Adrenal gland (tissue), 9 donors: ENCODE measurements at regions not wholly inside any gene's neighbourhood (a gene's known extent, or its start where the extent isn't known, plus 50 kb on each side); places are given as distances from the start of the nearest gene placed in this dataset.
"Not testable (repeated sequence)": the region's sequence is repeated elsewhere in the genome, so short reads cannot be mapped to it uniquely, and the experiment has no call there.

Experiments used
- DNase-seq, 7 donors: peaks; one replicate each; pipeline ENCODE4 v3.0.0-alpha.2; 2019 to 2020
- H3K27ac ChIP-seq, 5 donors: fragments of 200-600 bp; sonication (generic) in 4 of 5; 1 replicate in 3 of 5; 2 replicates in 2 of 5; pipeline versions ENCODE4 v1.5.1 to v1.8.0; 2016 to 2020; ENCODE audit warnings: mild to moderate bottlenecking in 1 of 5
- H3K27me3 ChIP-seq: fragments of 200-600 bp; 2 replicates; pipeline ENCODE4 v1.8.0; 2021
- H3K36me3 ChIP-seq, 2 donors: fragments of 200-600 bp; replicated peaks in 1 of 2; 1 replicate in 1 of 2; 2 replicates in 1 of 2; pipeline versions ENCODE4 v1.5.1 to v1.8.0; 2018 to 2022
- H3K4me1 ChIP-seq, 2 donors: fragments of 200-600 bp; replicated peaks in 1 of 2; 1 replicate in 1 of 2; 2 replicates in 1 of 2; pipeline versions ENCODE4 v1.5.1 to v1.8.0; 2018 to 2021
- H3K4me3 ChIP-seq, 4 donors: fragments of 200-600 bp; sonication (generic) in 3 of 4; one replicate each; pipeline ENCODE4 v1.5.1; 2016 to 2018
- H3K9me3 ChIP-seq, 3 donors: fragments of 200-600 bp; sonication (generic) in 1 of 3; replicated peaks in 1 of 3; 1 replicate in 2 of 3; 2 replicates in 1 of 3; pipeline versions ENCODE4 v1.5.1 to v1.8.0; 2016 to 2021
- CTCF ChIP-seq, 6 experiments: fragments of 450-650 bp in 4 of 6; fragments of 200-600 bp in 2 of 6; sonication (generic) in 1 of 6; IDR thresholded peaks; 1 replicate in 5 of 6; 2 replicates in 1 of 6; pipeline versions ENCODE4 v1.5.1 to v1.8.0; 2016 to 2021; ENCODE audit warnings: antibody characterized with exemption in 6 of 6, mild to moderate bottlenecking in 2 of 6, moderate library complexity in 1 of 6
- POLR2A ChIP-seq, 2 donors: fragments of 450-650 bp; IDR thresholded peaks; one replicate each; pipeline ENCODE4 v1.6.1; 2017; ENCODE audit warnings: antibody characterized with exemption in 2 of 2, mild to moderate bottlenecking in 2 of 2, moderate library complexity in 1 of 2
- WGBS, 4 donors: extraction: QIAGEN DNeasy Blood & Tissue Kit in 2 of 4; methylation state at CpG; one replicate each; pipeline versions ENCODE4 v1.1.5 to v1.1.7; 2013 to 2017; 5-methylcytosine and 5-hydroxymethylcytosine counted together
- intact Hi-C, 2 donors: fragments of 100-400 bp; cut with DNase I; formaldehyde crosslinking; loops; one replicate each; pipeline versions ENCODE4 v1.14.1 to v1.15.0; 2022 to 2023
- donor health status: healthy with polysubstance abuse.
- donor health status: Bipolar disorder and iron deficiency.
- donor health status: DM: yes; HTN: yes; CAD: no.
- donor health status: DM: no; HTN: no; CAD: no.
- donor health status: DM: no; HTN: no; CAD: no.

GRCh38 chr5:104494083-104494482 lies 931.5 kb upstream of the NUDT12 start:
- Histone ChIP-seq H3K4me1 (no peaks in the 10 kb centered on the region), H3K9me3 (no peaks in the 10 kb centered on the region), H3K27ac (no peak overlapping the region), H3K27me3 (no peaks in the 10 kb centered on the region), H3K4me3 (no peak overlapping the region), H3K36me3 (no peaks in the 10 kb centered on the region)
- intact Hi-C loops, result no loop called here
- no peak for DNase-seq
- WGBS, 4 donors, result 84 to 97% (median 89%) methylated on average over 2 of the region's 2 CpGs
- no peak for TF ChIP-seq CTCF (IDR thresholded peaks at IDR 0.05)
- TF ChIP-seq POLR2A (IDR thresholded peaks at IDR 0.05), result no peak

- no peak overlapping the region for H3K27ac ChIP-seq
- H3K4me3 ChIP-seq, result no peak overlapping the region
- WGBS, 4 donors, result 80 to 88% (median 83%) methylated on average over 3 of the region's 3 CpGs
- TF ChIP-seq POLR2A (IDR thresholded peaks at IDR 0.05) (no peak), CTCF (IDR thresholded peaks at IDR 0.05) (no peak)
- H3K9me3 ChIP-seq, result no peaks in the 10 kb centered on the region
- intact Hi-C loops, result no loop called here
- DNase-seq, result no peak
- H3K4me1 ChIP-seq, result no peaks in the 10 kb centered on the region
- H3K36me3 ChIP-seq, result no peaks in the 10 kb centered on the region
- no peaks in the 10 kb centered on the region for H3K27me3 ChIP-seq
These were observed 910.2 kb upstream of the NUDT12 start for GRCh38 chr5:104472811-104473210.

GRCh38 chr5:104456122-104456521 lies 893.5 kb upstream of the NUDT12 start:
- Histone ChIP-seq H3K27me3 (no peaks in the 10 kb centered on the region), H3K9me3 (no peaks in the 10 kb centered on the region), H3K4me1 (no peaks in the 10 kb centered on the region), H3K4me3 (no peak overlapping the region), H3K27ac (no peak overlapping the region), H3K36me3 (no peaks in the 10 kb centered on the region)
- intact Hi-C loops, result no loop called here
- TF ChIP-seq POLR2A (IDR thresholded peaks at IDR 0.05) (no peak), CTCF (IDR thresholded peaks at IDR 0.05) (no peak)
- no peak for DNase-seq
- 75 to 80% (median 77%) methylated on average over 3 of the region's 3 CpGs for WGBS, 4 donors

GRCh38 chr5:104452550-104452949 lies 890.0 kb upstream of the NUDT12 start:
- Histone ChIP-seq H3K27ac (no peak overlapping the region), H3K4me1 (no peaks in the 10 kb centered on the region), H3K36me3 (no peaks in the 10 kb centered on the region), H3K27me3 (no peaks in the 10 kb centered on the region), H3K9me3 (no peaks in the 10 kb centered on the region), H3K4me3 (no peak overlapping the region)
- DNase-seq, result no peak
- intact Hi-C loops, result no loop called here
- TF ChIP-seq CTCF (IDR thresholded peaks at IDR 0.05) (no peak), POLR2A (IDR thresholded peaks at IDR 0.05) (no peak)
- 46 to 75% (median 62%) methylated on average over 1 of the region's 1 CpG for WGBS, 4 donors

- H3K27me3 ChIP-seq, H3K9me3 ChIP-seq, intact Hi-C loops, H3K27ac ChIP-seq, DNase-seq, H3K4me1 ChIP-seq, H3K36me3 ChIP-seq, H3K4me3 ChIP-seq: not testable (repeated sequence)
- WGBS, 4 donors, result 94 to 95% (median 94%) methylated on average over 25 to 28 of the region's 28 CpGs
These were observed 889.3 kb upstream of the NUDT12 start for GRCh38 chr5:104451911-104452310.
